Activated B cell treated with CpG ODN at 0.5 μM for 24 hours (primary cell): ENCODE measurements at regions not wholly inside any gene's neighbourhood (a gene's known extent, or its start where the extent isn't known, plus 50 kb on each side); places are given as distances from the start of the nearest gene placed in this dataset.

Experiments
- ATAC-seq: fragments of 200-7000 bp; cut with Tn5 transposase; one replicate; pipeline ENCODE4 v1.10.0; 2021; ENCODE audit warnings: low read depth, mild to moderate bottlenecking, moderate library complexity
- CTCF ChIA-PET: fragments of 350-600 bp; sonication (Branson Sonifier 250); formaldehyde crosslinking; loops from one replicate; lab custom pipeline; 2021; ENCODE audit warnings: antibody characterized with exemption; lab: Charles Lee
- POLR2A ChIA-PET: fragments of 350-600 bp; sonication (Branson Sonifier 250); formaldehyde crosslinking; loops from one replicate; lab custom pipeline; 2021; ENCODE audit warnings: antibody characterized with exemption; lab: Charles Lee
- DNase-seq: peaks from one replicate; pipeline ENCODE4 v3.0.0; 2022
- H3K27ac Mint-ChIP-seq: one replicate; pipeline ENCODE4 v1.8.0; 2020; ENCODE audit warnings: mixed read lengths
- H3K27me3 Mint-ChIP-seq: one replicate; pipeline ENCODE4 v1.8.0; 2021; ENCODE audit warnings: mixed read lengths
- H3K36me3 Mint-ChIP-seq: one replicate; pipeline ENCODE4 v1.8.0; 2021; ENCODE audit warnings: low read depth, mixed read lengths
- H3K4me1 Mint-ChIP-seq: one replicate; pipeline ENCODE4 v1.8.0; 2021; ENCODE audit warnings: mixed read lengths
- H3K4me3 Mint-ChIP-seq: one replicate; pipeline ENCODE4 v1.8.0; 2020; ENCODE audit warnings: mild to moderate bottlenecking, mixed read lengths
- H3K9me3 Mint-ChIP-seq: one replicate; pipeline ENCODE4 v1.8.0; 2020; ENCODE audit warnings: mixed read lengths
- CTCF ChIP-seq: fragments of 200-600 bp; IDR thresholded peaks from one replicate; pipeline ENCODE4 v1.8.0; 2022; ENCODE audit warnings: antibody characterized with exemption, mild to moderate bottlenecking
- intact Hi-C: fragments of 100-400 bp; cut with micrococcal nuclease; formaldehyde crosslinking; loops from one replicate; pipeline ENCODE4 v1.15.1; 2024

GRCh38 chr12:77339610-77340009, 274.2 kb upstream of the E2F7 start:
- no peaks in the 10 kb centered on the region for H3K27me3 Mint-ChIP-seq
- CTCF ChIA-PET, result no interaction called here
- H3K9me3 Mint-ChIP-seq, result no peaks in the 10 kb centered on the region
- no peaks in the 10 kb centered on the region for H3K36me3 Mint-ChIP-seq
- no peaks in the 10 kb centered on the region for H3K4me1 Mint-ChIP-seq
- TF ChIP-seq CTCF, result no peak
- no peak for ATAC-seq
- intact Hi-C loops, result no loop called here
- POLR2A ChIA-PET, result no interaction called here
- H3K27ac Mint-ChIP-seq, result no peak overlapping the region
- DNase-seq, result no peak
- H3K4me3 Mint-ChIP-seq, result no peak overlapping the region

- ATAC-seq, result no peak
- CTCF ChIA-PET, result no interaction called here
- Mint-ChIP-seq H3K27ac (no peak overlapping the region), H3K9me3 (no peaks in the 10 kb centered on the region), H3K4me3 (no peak overlapping the region), H3K36me3 (no peaks in the 10 kb centered on the region), H3K27me3 (no peaks in the 10 kb centered on the region), H3K4me1 (no peaks in the 10 kb centered on the region)
- no peak for DNase-seq
- POLR2A ChIA-PET, result no interaction called here
- no peak for TF ChIP-seq CTCF
- intact Hi-C loops, result no loop called here
Observed at GRCh38 chr12:77337362-77337761, 272.0 kb upstream of the E2F7 start.

GRCh38 chr12:77334806-77335205, 269.4 kb upstream of the E2F7 start:
- H3K36me3 Mint-ChIP-seq, result no peaks in the 10 kb centered on the region
- H3K4me1 Mint-ChIP-seq, result no peaks in the 10 kb centered on the region
- POLR2A ChIA-PET, result no interaction called here
- no peak for DNase-seq
- peaks cover 1% of the 10 kb centered on the region for H3K27me3 Mint-ChIP-seq
- H3K4me3 Mint-ChIP-seq, result no peak overlapping the region
- H3K27ac Mint-ChIP-seq, result no peak overlapping the region
- ATAC-seq, result no peak
- H3K9me3 Mint-ChIP-seq, result no peaks in the 10 kb centered on the region
- intact Hi-C loops, result no loop called here
- no peak for TF ChIP-seq CTCF
- CTCF ChIA-PET, result no interaction called here

- Mint-ChIP-seq H3K9me3 (no peaks in the 10 kb centered on the region), H3K4me3 (no peak overlapping the region), H3K4me1 (peaks cover 12% of the 10 kb centered on the region), H3K27ac (no peak overlapping the region), H3K27me3 (peaks cover 37% of the 10 kb centered on the region), H3K36me3 (no peaks in the 10 kb centered on the region)
- ChIA-PET CTCF (no interaction called here), POLR2A (no interaction called here)
- DNase-seq (no peak), ATAC-seq (no peak)
- TF ChIP-seq CTCF, result no peak
- intact Hi-C loops, result no loop called here
Observed at GRCh38 chr12:77328326-77328725, 263.0 kb upstream of the E2F7 start.

- Mint-ChIP-seq H3K4me3 (peak overlapping the region; percentile 44), H3K36me3 (no peaks in the 10 kb centered on the region), H3K27ac (no peak overlapping the region), H3K4me1 (peaks cover 12% of the 10 kb centered on the region), H3K27me3 (peaks cover 44% of the 10 kb centered on the region), H3K9me3 (no peaks in the 10 kb centered on the region)
- no peak for ATAC-seq
- ChIA-PET CTCF (no interaction called here), POLR2A (no interaction called here)
- intact Hi-C loops, result no loop called here
- TF ChIP-seq CTCF, result no peak
- no peak for DNase-seq
Observed at GRCh38 chr12:77325511-77326236, 260.3 kb upstream of the E2F7 start.
